Fibroblast of lung (primary cell): ENCODE measurements at regions not wholly inside any gene's neighbourhood (a gene's known extent, or its start where the extent isn't known, plus 50 kb on each side); places are given as distances from the start of the nearest gene placed in this dataset.

Experiments used
- DNase-seq, 2 donors: peaks; one replicate each; pipeline versions ENCODE4 v3.0.0 to v3.0.0-alpha.2; 2010; ENCODE audit warnings: low read depth in 2 of 2
- H2AFZ ChIP-seq: 2 replicates; pipeline ENCODE4 v1.5.1; 2012; ENCODE audit warnings: low read length, control low read depth, inconsistent platforms
- H3K27ac ChIP-seq: 2 replicates; pipeline ENCODE4 v1.5.1; 2011; ENCODE audit warnings: low read length, control low read depth; ENCODE audit not compliant: insufficient read depth
- H3K27me3 ChIP-seq: 2 replicates; pipeline ENCODE4 v1.5.1; 2011; ENCODE audit warnings: mild to moderate bottlenecking, low read length; ENCODE audit not compliant: control insufficient read depth, insufficient read depth
- H3K36me3 ChIP-seq: 2 replicates; pipeline ENCODE4 v1.5.1; 2011; ENCODE audit warnings: low read length; ENCODE audit not compliant: control insufficient read depth, insufficient read depth
- H3K4me1 ChIP-seq: 2 replicates; pipeline ENCODE4 v1.5.1; 2011; ENCODE audit warnings: low read length; ENCODE audit not compliant: control insufficient read depth, insufficient read depth; ENCODE audit errors: extremely low read depth
- H3K4me2 ChIP-seq: 2 replicates; pipeline ENCODE4 v1.5.1; 2011; ENCODE audit warnings: low read length, control low read depth; ENCODE audit not compliant: insufficient read depth; ENCODE audit errors: extremely low read depth
- H3K4me3 ChIP-seq, 4 experiments: fragments of 200-600 bp in 1 of 4; sonication (generic) in 1 of 4; replicated peaks in 1 of 4; 2 replicates each; pipeline ENCODE4 v1.5.1; 2011 to 2016; ENCODE audit warnings: low read length in 4 of 4, low read depth in 3 of 4, mild to moderate bottlenecking in 3 of 4, control low read depth in 2 of 4, inconsistent platforms in 1 of 4, mixed read lengths in 1 of 4; ENCODE audit not compliant: insufficient read depth in 1 of 4; ENCODE audit errors: control extremely low read depth in 1 of 4
- H3K79me2 ChIP-seq: 2 replicates; pipeline ENCODE4 v1.5.1; 2012; ENCODE audit warnings: mild to moderate bottlenecking, low read length, inconsistent platforms; ENCODE audit not compliant: control insufficient read depth, insufficient read depth
- H3K9ac ChIP-seq: 2 replicates; pipeline ENCODE4 v1.5.1; 2011; ENCODE audit warnings: mild to moderate bottlenecking, low read length, control low read depth; ENCODE audit not compliant: insufficient read depth
- H3K9me3 ChIP-seq: 2 replicates; pipeline ENCODE4 v1.5.1; 2012; ENCODE audit warnings: low read depth, low read length; ENCODE audit not compliant: control insufficient read depth, insufficient read depth
- H4K20me1 ChIP-seq: 2 replicates; pipeline ENCODE4 v1.5.1; 2011; ENCODE audit warnings: low read length; ENCODE audit not compliant: control insufficient read depth, insufficient read depth; ENCODE audit errors: extremely low read depth
- CTCF ChIP-seq, 2 donors: IDR thresholded peaks in 1 of 2; conservative IDR thresholded peaks in 1 of 2; 1 replicate in 1 of 2; 2 replicates in 1 of 2; pipeline ENCODE4 v1.5.1; 2011 to 2012; ENCODE audit warnings: low read length in 2 of 2, control low read depth in 1 of 2, inconsistent platforms in 1 of 2, low read depth in 1 of 2, mild to moderate bottlenecking in 1 of 2
- EZH2 ChIP-seq: IDR thresholded peaks from 2 replicates; pipeline ENCODE4 v1.5.1; 2012; ENCODE audit warnings: low read length, control low read depth, mild to moderate bottlenecking; ENCODE audit errors: missing control alignments

- Histone ChIP-seq H3K4me1 (no peaks in the 10 kb centered on the region), H3K4me2 (no peak overlapping the region), H2AFZ (no peak overlapping the region), H3K27ac (no peak overlapping the region), H3K36me3 (no peaks in the 10 kb centered on the region), H3K9ac (no peak overlapping the region), H4K20me1 (no peaks in the 10 kb centered on the region), H3K79me2 (no peaks in the 10 kb centered on the region), H3K4me3 (no peak overlapping the region), H3K27me3 (no peaks in the 10 kb centered on the region), H3K9me3 (no peaks in the 10 kb centered on the region)
- TF ChIP-seq EZH2 (no peak), CTCF (conservative IDR thresholded peaks at IDR 0.05 in 1 of 2, IDR thresholded peaks at IDR 0.05 in 1 of 2; ENCODE audit: low read depth in 1 of 2, low read length in 2 of 2) (no peak)
- DNase-seq: no peak
These were observed 116.7 kb upstream of the FRMD1 start for GRCh38 chr6:168195712-168196111.

- Histone ChIP-seq H2AFZ (no peak overlapping the region), H3K4me3 (no peak overlapping the region), H3K27ac (no peak overlapping the region), H3K4me1 (no peaks in the 10 kb centered on the region), H3K27me3 (no peaks in the 10 kb centered on the region), H3K4me2 (no peak overlapping the region), H3K9ac (no peak overlapping the region), H3K9me3 (no peaks in the 10 kb centered on the region), H3K79me2 (no peaks in the 10 kb centered on the region), H4K20me1 (no peaks in the 10 kb centered on the region), H3K36me3 (no peaks in the 10 kb centered on the region)
- no peak for DNase-seq
- no peak for TF ChIP-seq EZH2
- TF ChIP-seq CTCF (conservative IDR thresholded peaks at IDR 0.05 in 1 of 2, IDR thresholded peaks at IDR 0.05 in 1 of 2; ENCODE audit: low read depth in 1 of 2, low read length in 2 of 2): no peak
These were observed 115.9 kb upstream of the FRMD1 start for GRCh38 chr6:168194732-168195567.

DNA sequence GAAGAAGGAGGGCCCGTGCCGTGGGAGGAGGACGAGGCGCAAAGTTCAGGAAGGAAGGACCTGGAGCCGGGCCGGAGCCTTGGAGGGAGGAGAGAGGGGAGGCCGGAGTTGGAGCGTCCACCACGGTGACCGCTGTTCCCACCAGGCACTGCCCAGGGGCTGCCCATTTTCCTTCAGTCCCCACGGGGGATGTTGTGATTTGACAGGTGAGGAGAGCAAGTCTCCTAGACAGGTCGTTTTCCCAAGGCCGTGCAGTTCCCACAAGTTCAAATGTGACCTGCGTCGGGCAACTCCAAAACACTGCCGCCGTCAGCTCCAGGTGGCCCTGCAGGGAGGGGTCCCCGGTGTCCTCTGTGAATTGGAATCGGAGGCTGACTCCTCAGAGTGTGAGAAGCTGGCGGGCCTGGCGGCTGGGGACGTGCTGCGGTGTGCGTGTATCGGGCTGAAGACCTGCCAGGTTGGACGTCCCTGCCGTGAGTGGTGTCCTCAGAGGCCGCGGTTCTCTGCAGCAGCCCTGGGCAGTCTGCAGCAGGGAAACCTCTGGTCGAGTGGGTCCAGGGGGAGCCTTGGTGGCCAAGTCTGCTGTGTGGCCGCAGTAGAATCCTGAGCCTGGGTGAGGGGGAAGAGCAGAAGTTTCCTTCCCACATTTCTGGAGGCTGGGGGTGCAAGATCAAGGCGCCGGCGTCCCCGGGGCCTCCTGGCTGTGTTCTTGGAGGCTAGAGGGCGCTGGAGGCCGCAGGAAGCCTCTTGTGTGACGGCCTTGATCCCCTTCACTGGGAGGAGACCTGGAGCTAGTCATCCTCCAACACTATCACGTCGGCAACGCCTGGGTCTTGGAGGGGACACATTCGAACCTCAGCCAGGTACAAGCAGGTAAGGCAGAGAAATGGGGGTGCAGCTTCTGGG lies 115.1 kb upstream of the FRMD1 start:
- no peaks in the 10 kb centered on the region for H4K20me1 ChIP-seq
- DNase-seq: no peak
- no peak overlapping the region for H3K9ac ChIP-seq
- H2AFZ ChIP-seq: no peak overlapping the region
- H3K4me3 ChIP-seq: no peak overlapping the region
- H3K27ac ChIP-seq: no peak overlapping the region
- no peak overlapping the region for H3K4me2 ChIP-seq
- H3K4me1 ChIP-seq: no peaks in the 10 kb centered on the region
- no peaks in the 10 kb centered on the region for H3K79me2 ChIP-seq
- no peaks in the 10 kb centered on the region for H3K9me3 ChIP-seq
- H3K36me3 ChIP-seq: no peaks in the 10 kb centered on the region
- TF ChIP-seq EZH2 (no peak), CTCF (conservative IDR thresholded peaks at IDR 0.05 in 1 of 2, IDR thresholded peaks at IDR 0.05 in 1 of 2; ENCODE audit: low read depth in 1 of 2, low read length in 2 of 2) (no peak)
- H3K27me3 ChIP-seq: no peaks in the 10 kb centered on the region
